ES-I3 (cell line): ENCODE measurements at regions not wholly inside any gene's neighbourhood (a gene's known extent, or its start where the extent isn't known, plus 50 kb on each side); places are given as distances from the start of the nearest gene placed in this dataset.

ENCODE experiments used
- H3K36me3 ChIP-seq: 2 replicates; pipeline ENCODE4 v1.6.1; 2013; ENCODE audit warnings: mild to moderate bottlenecking, low read length, control low read depth, moderate library complexity; ENCODE audit not compliant: insufficient read depth
- H3K4me1 ChIP-seq: 2 replicates; pipeline ENCODE4 v1.6.1; 2013; ENCODE audit warnings: mild to moderate bottlenecking, control low read depth, low read length; ENCODE audit not compliant: insufficient read depth
- H3K9ac ChIP-seq: 2 replicates; pipeline ENCODE4 v1.6.1; 2013; ENCODE audit warnings: low read depth, mild to moderate bottlenecking, low read length, moderate library complexity
- H3K9me3 ChIP-seq: 2 replicates; pipeline ENCODE4 v1.6.1; 2013; ENCODE audit warnings: mild to moderate bottlenecking, low read length, moderate library complexity; ENCODE audit not compliant: control insufficient read depth, insufficient read depth

- Histone ChIP-seq H3K9ac (no peak overlapping the region), H3K9me3 (peaks cover 3% of the 10 kb centered on the region; the same call in 1 of the 2 replicates), H3K4me1 (no peaks in the 10 kb centered on the region), H3K36me3 (no peaks in the 10 kb centered on the region)
These were observed 309.9 kb downstream of the CHRM3 start for GRCh38 chr1:239696317-239696716.

- Histone ChIP-seq H3K9me3 (peaks cover 3% of the 10 kb centered on the region; the same call in 1 of the 2 replicates), H3K4me1 (no peaks in the 10 kb centered on the region), H3K36me3 (no peaks in the 10 kb centered on the region), H3K9ac (no peak overlapping the region)
These were observed 314.3 kb downstream of the CHRM3 start for GRCh38 chr1:239700667-239701066.

GRCh38 chr1:239703075-239703474, 316.7 kb downstream of the CHRM3 start:
- no peak overlapping the region for H3K9ac ChIP-seq
- no peaks in the 10 kb centered on the region for H3K9me3 ChIP-seq
- no peaks in the 10 kb centered on the region for H3K4me1 ChIP-seq
- no peaks in the 10 kb centered on the region for H3K36me3 ChIP-seq

GRCh38 chr1:239706245-239706892, 320.0 kb downstream of the CHRM3 start:
- Histone ChIP-seq H3K9ac (no peak overlapping the region), H3K4me1 (peaks cover 4% of the 10 kb centered on the region; the same call in 1 of the 2 replicates)

GRCh38 chr1:239707615-239708014, 321.2 kb downstream of the CHRM3 start:
- Histone ChIP-seq H3K9me3 (no peaks in the 10 kb centered on the region), H3K9ac (no peak overlapping the region), H3K4me1 (peaks cover 6% of the 10 kb centered on the region; the same call in 1 of the 2 replicates), H3K36me3 (no peaks in the 10 kb centered on the region)

More at GRCh38 chr1:239706245-239706892, 320.0 kb downstream of the CHRM3 start:
- H3K9me3 ChIP-seq = no peaks in the 10 kb centered on the region
- no peaks in the 10 kb centered on the region for H3K36me3 ChIP-seq

GRCh38 chr1:239708622-239709021, 322.3 kb downstream of the CHRM3 start:
- no peaks in the 10 kb centered on the region for H3K9me3 ChIP-seq
- no peaks in the 10 kb centered on the region for H3K36me3 ChIP-seq
- no peak overlapping the region for H3K9ac ChIP-seq
- peaks cover 8% of the 10 kb centered on the region; the same call in 1 of the 2 replicates for H3K4me1 ChIP-seq

GRCh38 chr1:239711768-239712167, 325.4 kb downstream of the CHRM3 start:
- no peaks in the 10 kb centered on the region for H3K9me3 ChIP-seq
- H3K9ac ChIP-seq = no peak overlapping the region
- peaks cover 8% of the 10 kb centered on the region; the same call in 1 of the 2 replicates for H3K4me1 ChIP-seq
- no peaks in the 10 kb centered on the region for H3K36me3 ChIP-seq

- Histone ChIP-seq H3K36me3 (no peaks in the 10 kb centered on the region), H3K9me3 (no peaks in the 10 kb centered on the region), H3K4me1 (peaks cover 4% of the 10 kb centered on the region; the same call in 1 of the 2 replicates), H3K9ac (no peak overlapping the region)
These were observed 330.9 kb downstream of the CHRM3 start for GRCh38 chr1:239717097-239717917.

- Histone ChIP-seq H3K36me3 (no peaks in the 10 kb centered on the region), H3K9me3 (no peaks in the 10 kb centered on the region), H3K4me1 (no peaks in the 10 kb centered on the region), H3K9ac (no peak overlapping the region)
These were observed 331.5 kb downstream of the CHRM3 start for GRCh38 chr1:239717918-239718184.

GRCh38 chr1:239718571-239718970, 332.2 kb downstream of the CHRM3 start:
- no peaks in the 10 kb centered on the region for H3K9me3 ChIP-seq
- H3K36me3 ChIP-seq = no peaks in the 10 kb centered on the region
- H3K9ac ChIP-seq = no peak overlapping the region
- H3K4me1 ChIP-seq = no peaks in the 10 kb centered on the region

- Histone ChIP-seq H3K4me1 (no peaks in the 10 kb centered on the region), H3K9ac (no peak overlapping the region), H3K9me3 (no peaks in the 10 kb centered on the region), H3K36me3 (no peaks in the 10 kb centered on the region)
These were observed 332.7 kb downstream of the CHRM3 start for GRCh38 chr1:239718997-239719628.

GRCh38 chr1:239719642-239720258, 333.4 kb downstream of the CHRM3 start:
- H3K9ac ChIP-seq = no peak overlapping the region
- H3K9me3 ChIP-seq = no peaks in the 10 kb centered on the region
- no peaks in the 10 kb centered on the region for H3K4me1 ChIP-seq
- H3K36me3 ChIP-seq = no peaks in the 10 kb centered on the region

- Histone ChIP-seq H3K36me3 (no peaks in the 10 kb centered on the region), H3K9ac (no peak overlapping the region), H3K4me1 (no peaks in the 10 kb centered on the region), H3K9me3 (no peaks in the 10 kb centered on the region)
These were observed 335.7 kb downstream of the CHRM3 start for GRCh38 chr1:239722035-239722434.

GRCh38 chr1:239723776-239724367, 337.5 kb downstream of the CHRM3 start:
- no peaks in the 10 kb centered on the region for H3K9me3 ChIP-seq
- no peaks in the 10 kb centered on the region for H3K4me1 ChIP-seq

More at GRCh38 chr1:239723776-239724367, 337.5 kb downstream of the CHRM3 start:
- Histone ChIP-seq H3K36me3 (no peaks in the 10 kb centered on the region), H3K9ac (no peak overlapping the region)
